Keratinocyte (primary cell): ENCODE measurements at regions not wholly inside any gene's neighbourhood (a gene's known extent, or its start where the extent isn't known, plus 50 kb on each side); places are given as distances from the start of the nearest gene placed in this dataset.

ENCODE experiments used
- DNase-seq: peaks from one replicate; pipeline ENCODE4 v3.0.0-alpha.2; 2011; ENCODE audit warnings: low read depth, missing footprints, low spot score
- FAIRE-seq: peaks from 2 replicates; lab custom pipeline; 2011; peaks lifted over from hg19 to GRCh38; lab: Jason Lieb, UNC
- H2AFZ ChIP-seq: 2 replicates; pipeline ENCODE4 v1.6.0; 2012; ENCODE audit warnings: low read length, control low read depth, inconsistent platforms; ENCODE audit not compliant: control insufficient read depth
- H3K27ac ChIP-seq: 2 replicates; pipeline ENCODE4 v1.5.1; 2011; ENCODE audit warnings: low read length; ENCODE audit not compliant: control insufficient read depth, insufficient read depth
- H3K27me3 ChIP-seq: 3 replicates; pipeline ENCODE4 v1.6.0; 2011; ENCODE audit warnings: low read length; ENCODE audit not compliant: control insufficient read depth, insufficient read depth; ENCODE audit errors: extremely low read depth
- H3K36me3 ChIP-seq, 2 experiments: 2 replicates in 1 of 2; 3 replicates in 1 of 2; pipeline ENCODE4 v1.5.1; 2011; ENCODE audit warnings: low read length in 2 of 2, mild to moderate bottlenecking in 1 of 2; ENCODE audit not compliant: control insufficient read depth in 2 of 2, insufficient read depth in 2 of 2; ENCODE audit errors: extremely low read depth in 1 of 2
- H3K4me1 ChIP-seq: 3 replicates; pipeline ENCODE4 v1.5.1; 2011; ENCODE audit warnings: low read length; ENCODE audit not compliant: control insufficient read depth, insufficient read depth; ENCODE audit errors: extremely low read depth
- H3K4me2 ChIP-seq: 3 replicates; pipeline ENCODE4 v1.6.0; 2011; ENCODE audit warnings: low read depth, low read length; ENCODE audit not compliant: control insufficient read depth, insufficient read depth; ENCODE audit errors: extremely low read depth
- H3K4me3 ChIP-seq, 3 experiments: fragments of 200-600 bp in 1 of 3; sonication (generic) in 1 of 3; 2 replicates in 2 of 3; 3 replicates in 1 of 3; pipeline ENCODE4 v1.5.1; 2011 to 2016; ENCODE audit warnings: low read length in 3 of 3, mild to moderate bottlenecking in 3 of 3, control low read depth in 2 of 3, inconsistent platforms in 1 of 3, low read depth in 1 of 3, mixed read lengths in 1 of 3, mixed run types in 1 of 3, moderate library complexity in 1 of 3; ENCODE audit not compliant: control insufficient read depth in 2 of 3, insufficient read depth in 2 of 3; ENCODE audit errors: extremely low read depth in 1 of 3
- H3K79me2 ChIP-seq: 2 replicates; pipeline ENCODE4 v1.6.0; 2012; ENCODE audit warnings: low read length; ENCODE audit not compliant: control insufficient read depth, insufficient read depth
- H3K9ac ChIP-seq: 3 replicates; pipeline ENCODE4 v1.6.0; 2011; ENCODE audit warnings: low read length; ENCODE audit not compliant: control insufficient read depth, insufficient read depth; ENCODE audit errors: extremely low read depth
- H3K9me1 ChIP-seq: 3 replicates; pipeline ENCODE4 v1.6.0; 2011; ENCODE audit warnings: low read length; ENCODE audit not compliant: control insufficient read depth, insufficient read depth; ENCODE audit errors: extremely low read depth
- H3K9me3 ChIP-seq: 2 replicates; pipeline ENCODE4 v1.5.1; 2012; ENCODE audit warnings: low read depth, low read length; ENCODE audit not compliant: control insufficient read depth
- H4K20me1 ChIP-seq: 3 replicates; pipeline ENCODE4 v1.6.0; 2011; ENCODE audit warnings: low read length; ENCODE audit not compliant: control insufficient read depth, insufficient read depth; ENCODE audit errors: extremely low read depth
- CTCF ChIP-seq, 3 experiments: IDR thresholded peaks in 1 of 3; conservative IDR thresholded peaks in 1 of 3; optimal IDR thresholded peaks in 1 of 3; 2 replicates in 2 of 3; 3 replicates in 1 of 3; pipeline versions ENCODE3 to v1.5.1; 2011; ENCODE audit warnings: low read length in 3 of 3, mild to moderate bottlenecking in 3 of 3, moderate library complexity in 2 of 3, control low read depth in 1 of 3, inconsistent platforms in 1 of 3; ENCODE audit not compliant: insufficient read depth in 2 of 3; ENCODE audit errors: extremely low read depth in 1 of 3
- EZH2 ChIP-seq: IDR thresholded peaks from one replicate; pipeline ENCODE4 v1.6.1; 2012; ENCODE audit warnings: inconsistent platforms, mild to moderate bottlenecking, low read length, moderate library complexity
- dilution Hi-C: fragments of 300-500 bp; cut with MboI; formaldehyde crosslinking; loops from one replicate; pipeline ENCODE4 v1.7.0; 2020; ENCODE audit warnings: low sequenced_read_pairs; ENCODE audit not compliant: extremely low pct_ligation_motif_present

- no peak overlapping the region for H3K4me3 ChIP-seq
- no peak for FAIRE-seq
- no peaks in the 10 kb centered on the region for H4K20me1 ChIP-seq
- no peaks in the 10 kb centered on the region for H3K9me3 ChIP-seq
- no peaks in the 10 kb centered on the region for H3K4me1 ChIP-seq
- H3K36me3 ChIP-seq, result no peaks in the 10 kb centered on the region
- H3K27ac ChIP-seq, result no peak overlapping the region
- no peaks in the 10 kb centered on the region for H3K27me3 ChIP-seq
- H3K79me2 ChIP-seq, result no peaks in the 10 kb centered on the region
- H2AFZ ChIP-seq, result no peak overlapping the region
- no peak for DNase-seq
- H3K4me2 ChIP-seq, result no peak overlapping the region
- no peak overlapping the region for H3K9ac ChIP-seq
- H3K9me1 ChIP-seq, result no peaks in the 10 kb centered on the region
- dilution Hi-C loops, result no loop called here
- no peak for TF ChIP-seq EZH2
- no peak for TF ChIP-seq CTCF (optimal IDR thresholded peaks at IDR 0.05 in 1 of 3, IDR thresholded peaks at IDR 0.05 in 1 of 3, conservative IDR thresholded peaks at IDR 0.05 in 1 of 3; ENCODE audit: extremely low read depth in 1 of 3, insufficient read depth in 2 of 3, low read length in 3 of 3)
Measured at GRCh38 chr6:14546036-14546435, 428.5 kb downstream of the CD83 start.

GRCh38 chr6:14547284-14547998, 429.9 kb downstream of the CD83 start:
- Histone ChIP-seq H3K4me3 (no peak overlapping the region), H3K79me2 (no peaks in the 10 kb centered on the region), H3K9me1 (no peaks in the 10 kb centered on the region), H3K27me3 (no peaks in the 10 kb centered on the region), H3K4me1 (no peaks in the 10 kb centered on the region), H3K9ac (no peak overlapping the region), H3K9me3 (no peaks in the 10 kb centered on the region), H3K27ac (no peak overlapping the region), H2AFZ (no peak overlapping the region), H4K20me1 (no peaks in the 10 kb centered on the region), H3K4me2 (no peak overlapping the region), H3K36me3 (no peaks in the 10 kb centered on the region)
- DNase-seq (no peak), FAIRE-seq (no peak)
- dilution Hi-C loops, result no loop called here
- no peak for TF ChIP-seq EZH2
- TF ChIP-seq CTCF (optimal IDR thresholded peaks at IDR 0.05 in 1 of 3, IDR thresholded peaks at IDR 0.05 in 1 of 3, conservative IDR thresholded peaks at IDR 0.05 in 1 of 3; ENCODE audit: extremely low read depth in 1 of 3, insufficient read depth in 2 of 3, low read length in 3 of 3), result no peak
